ENCODE measurements at regions not wholly inside any gene's neighbourhood (a gene's known extent, or its start where the extent isn't known, plus 50 kb on each side); places are given as distances from the start of the nearest gene placed in this dataset.

GRCh38 chr13:48159826-48160225, 64.9 kb upstream of the MED4 start:
- TF ChIP-seq POLR2A (IDR thresholded peaks at IDR 0.05; ENCODE audit: low read length) (no peak), GATA1 (IDR thresholded peaks at IDR 0.05; ENCODE audit: low read depth, low read length) (no peak)

Measured in erythroblast (primary cell).